ENCODE measurements at regions not wholly inside any gene's neighbourhood (a gene's known extent, or its start where the extent isn't known, plus 50 kb on each side); places are given as distances from the start of the nearest gene placed in this dataset.

DNA sequence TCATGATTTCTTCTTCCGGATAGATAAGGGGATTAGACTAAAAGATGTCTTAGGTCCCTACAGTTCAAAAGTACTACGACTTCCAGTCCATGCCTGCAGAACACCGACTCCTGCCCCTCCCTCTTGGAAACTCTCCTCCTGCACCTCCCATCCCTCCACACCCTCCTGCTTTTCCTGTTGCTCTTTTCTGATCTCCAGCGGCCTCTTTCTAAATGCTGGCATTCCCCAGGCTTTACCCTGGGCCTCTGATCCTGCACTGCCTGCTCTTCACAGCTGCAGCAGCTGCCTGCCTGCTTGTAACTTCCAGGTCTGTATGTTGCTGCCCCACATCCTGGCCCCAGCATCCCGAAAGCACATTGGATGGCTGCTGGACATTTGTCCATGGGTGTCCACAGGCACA is 154.2 kb downstream of the KCNJ12 start:
- TF ChIP-seq, protein P1, sequence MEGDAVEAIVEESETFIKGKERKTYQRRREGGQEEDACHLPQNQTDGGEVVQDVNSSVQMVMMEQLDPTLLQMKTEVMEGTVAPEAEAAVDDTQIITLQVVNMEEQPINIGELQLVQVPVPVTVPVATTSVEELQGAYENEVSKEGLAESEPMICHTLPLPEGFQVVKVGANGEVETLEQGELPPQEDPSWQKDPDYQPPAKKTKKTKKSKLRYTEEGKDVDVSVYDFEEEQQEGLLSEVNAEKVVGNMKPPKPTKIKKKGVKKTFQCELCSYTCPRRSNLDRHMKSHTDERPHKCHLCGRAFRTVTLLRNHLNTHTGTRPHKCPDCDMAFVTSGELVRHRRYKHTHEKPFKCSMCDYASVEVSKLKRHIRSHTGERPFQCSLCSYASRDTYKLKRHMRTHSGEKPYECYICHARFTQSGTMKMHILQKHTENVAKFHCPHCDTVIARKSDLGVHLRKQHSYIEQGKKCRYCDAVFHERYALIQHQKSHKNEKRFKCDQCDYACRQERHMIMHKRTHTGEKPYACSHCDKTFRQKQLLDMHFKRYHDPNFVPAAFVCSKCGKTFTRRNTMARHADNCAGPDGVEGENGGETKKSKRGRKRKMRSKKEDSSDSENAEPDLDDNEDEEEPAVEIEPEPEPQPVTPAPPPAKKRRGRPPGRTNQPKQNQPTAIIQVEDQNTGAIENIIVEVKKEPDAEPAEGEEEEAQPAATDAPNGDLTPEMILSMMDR (IDR thresholded peaks at IDR 0.05), result no peak
- TF ChIP-seq POLR2A (IDR thresholded peaks at IDR 0.05) (no peak), POLR2AphosphoS5 (IDR thresholded peaks at IDR 0.05; ENCODE audit: insufficient read depth in 1 of 2, low read depth in 1 of 2) (no peak)

All from vagina (tissue), 2 donors.